HepG2 (cell line): ENCODE measurements at regions not wholly inside any gene's neighbourhood (a gene's known extent, or its start where the extent isn't known, plus 50 kb on each side); places are given as distances from the start of the nearest gene placed in this dataset.

ENCODE experiments used
- ATAC-seq: fragments of 200-7000 bp; cut with Tn5 transposase; 3 replicates; pipeline ENCODE4 v1.9.1; 2020; ENCODE audit warnings: mild to moderate bottlenecking, moderate library complexity
- BruUV-seq: library from RNA; stranded (reverse); fragments of 400-500 nt; replicated peaks from 2 replicates; lab custom pipeline; 2021; lab: Mats Ljungman, UMichigan
- CTCF ChIA-PET: fragments of 300-600 bp; formaldehyde crosslinking; extraction: SDS; loops from one replicate; lab custom pipeline; 2021; ENCODE audit warnings: low total read pairs, inconsistent platforms, low intra/inter-chr PET ratio; lab: Yijun Ruan, JAX
- POLR2A ChIA-PET: fragments of 350-600 bp; sonication (Branson Sonifier 250); formaldehyde crosslinking; loops from one replicate; lab custom pipeline; 2020; ENCODE audit warnings: antibody characterized with exemption, inconsistent platforms; lab: Yijun Ruan, JAX
- DNase-seq: peaks from one replicate; pipeline ENCODE4 v3.0.0-alpha.2; 2015; ENCODE audit warnings: low spot score
- FAIRE-seq: peaks from 3 replicates; lab custom pipeline; 2011; peaks lifted over from hg19 to GRCh38; lab: Jason Lieb, UNC
- H2AFZ ChIP-seq: one replicate; pipeline ENCODE4 v1.6.1; 2011; ENCODE audit warnings: low read length, inconsistent platforms
- H3K27ac ChIP-seq: fragments of 300-600 bp; 3 replicates; pipeline ENCODE4 v1.8.0; 2011; ENCODE audit warnings: mixed run types, mild to moderate bottlenecking, mixed read lengths, low read length, inconsistent platforms; ENCODE audit not compliant: insufficient read depth; ENCODE audit errors: extremely low read length
- H3K27me3 ChIP-seq, 2 experiments: fragments of 200-600 bp in 1 of 2; 2 replicates in 1 of 2; 3 replicates in 1 of 2; pipeline versions ENCODE4 v1.6.0 to v1.8.0; 2011; ENCODE audit warnings: low read length in 2 of 2, mild to moderate bottlenecking in 2 of 2, moderate library complexity in 2 of 2, inconsistent platforms in 1 of 2; ENCODE audit not compliant: insufficient read depth in 2 of 2, control insufficient read depth in 1 of 2
- H3K36me3 ChIP-seq, 2 experiments: fragments of 200-600 bp in 1 of 2; replicated peaks in 1 of 2; 2 replicates in 1 of 2; 3 replicates in 1 of 2; pipeline versions ENCODE4 v1.5.1 to v1.8.0; 2011; ENCODE audit warnings: low read length in 2 of 2, inconsistent platforms in 1 of 2; ENCODE audit not compliant: insufficient read depth in 2 of 2, control insufficient read depth in 1 of 2
- H3K4me1 ChIP-seq: 2 replicates; pipeline ENCODE4 v1.5.1; 2012; ENCODE audit warnings: low read length, inconsistent platforms; ENCODE audit not compliant: insufficient read depth
- H3K4me2 ChIP-seq: 2 replicates; pipeline ENCODE4 v1.6.0; 2011; ENCODE audit warnings: low read depth, low read length, inconsistent platforms
- H3K4me3 ChIP-seq, 3 experiments: fragments of 200-600 bp in 1 of 3; sonication (generic), shearing (Covaris generic) in 1 of 3; replicated peaks in 1 of 3; 2 replicates each; pipeline ENCODE4 v1.5.1; 2011 to 2016; ENCODE audit warnings: low read length in 3 of 3, inconsistent platforms in 2 of 3, low read depth in 2 of 3, mild to moderate bottlenecking in 2 of 3, control low read depth in 1 of 3, mixed read lengths in 1 of 3; ENCODE audit not compliant: insufficient read depth in 1 of 3
- H3K79me2 ChIP-seq: one replicate; pipeline ENCODE4 v1.6.1; 2011; ENCODE audit warnings: low read length, inconsistent platforms; ENCODE audit not compliant: insufficient read depth
- H3K9ac ChIP-seq: 2 replicates; pipeline ENCODE4 v1.6.0; 2011; ENCODE audit warnings: mild to moderate bottlenecking, low read depth, low read length, inconsistent platforms; ENCODE audit not compliant: insufficient read depth
- H3K9me3 ChIP-seq: 2 replicates; pipeline ENCODE4 v1.5.1; 2012; ENCODE audit warnings: mild to moderate bottlenecking, low read length
- H4K20me1 ChIP-seq: 2 replicates; pipeline ENCODE4 v1.6.0; 2011; ENCODE audit warnings: inconsistent platforms, mild to moderate bottlenecking, low read length, moderate library complexity; ENCODE audit not compliant: insufficient read depth
- ATF7 ChIP-seq, 2 experiments: fragments of 450-650 bp in 1 of 2; sonication (generic) in 1 of 2; formaldehyde crosslinking in 1 of 2; IDR thresholded peaks; 2 replicates each; pipeline versions ENCODE4 v1.4.0 to v1.6.1; 2016 to 2020; ENCODE audit warnings: antibody characterized with exemption in 1 of 2, mild to moderate bottlenecking in 1 of 2, missing genetic modification reagents in 1 of 2
- CREB1 ChIP-seq, 2 experiments: fragments of 450-650 bp in 1 of 2; IDR thresholded peaks; 2 replicates each; pipeline ENCODE4 v1.6.1; 2016 to 2017; ENCODE audit warnings: control low read depth in 1 of 2, mild to moderate bottlenecking in 1 of 2, missing compliant biosample characterization in 1 of 2, missing genetic modification characterization in 1 of 2
- KDM4B ChIP-seq: sonication (generic); formaldehyde crosslinking; IDR thresholded peaks from 2 replicates; pipeline ENCODE4 v1.4.0; 2020; ENCODE audit warnings: missing genetic modification reagents
- ZBTB7B ChIP-seq: sonication (generic); formaldehyde crosslinking; IDR thresholded peaks from 2 replicates; pipeline ENCODE4 v1.4.0; 2020; ENCODE audit warnings: missing genetic modification reagents
- WGBS: methylation state at CpG from one replicate; pipeline ENCODE4 v1.1.6; 2017; ENCODE audit warnings: low lambda C conversion rate; 5-methylcytosine and 5-hydroxymethylcytosine counted together
- in situ Hi-C: cut with HindIII; loops from 2 replicates; pipeline ENCODE4 v1.10.0; 2017; ENCODE audit warnings: low pct_unique_long_range_greater_than_20kb; ENCODE audit not compliant: extremely low pct_ligation_motif_present
- intact Hi-C: fragments of 100-400 bp; cut with micrococcal nuclease; formaldehyde crosslinking; loops from one replicate; pipeline ENCODE4 v1.10.0; 2022; ENCODE audit not compliant: unreplicated experiment

DNA sequence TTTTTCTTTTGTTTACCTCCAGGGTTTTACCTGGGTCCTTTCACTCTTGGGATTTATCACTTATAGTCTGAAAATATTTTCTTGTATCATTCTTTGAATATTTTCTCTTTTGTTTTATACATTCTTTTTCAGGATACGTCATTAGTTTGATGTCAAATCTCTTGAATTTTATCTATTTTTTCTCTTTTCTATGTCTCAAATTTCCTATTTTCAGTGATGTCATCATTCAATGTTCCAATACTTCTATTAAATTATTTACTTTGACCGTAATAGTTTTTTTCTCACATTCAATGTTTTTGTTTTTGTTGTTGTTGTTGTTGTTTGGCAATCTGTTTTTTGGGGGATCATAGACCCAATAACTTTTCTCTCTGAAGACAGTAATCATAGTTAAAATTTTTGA, 83.5 kb downstream of the PRR20E start:
- intact Hi-C loops, result no loop called here
- 0% methylated on average over 2 of the region's 2 CpGs for WGBS
- Histone ChIP-seq H3K4me1 (no peaks in the 10 kb centered on the region), H3K9me3 (peaks cover 47% of the 10 kb centered on the region), H3K9ac (no peak overlapping the region), H3K4me2 (no peak overlapping the region), H3K36me3 (no peaks in the 10 kb centered on the region), H3K27ac (no peak overlapping the region), H3K4me3 (no peak overlapping the region), H2AFZ (no peak overlapping the region), H4K20me1 (no peaks in the 10 kb centered on the region), H3K79me2 (no peaks in the 10 kb centered on the region), H3K27me3 (no peaks in the 10 kb centered on the region)
- ATAC-seq (no peak), DNase-seq (no peak), FAIRE-seq (no peak)
- POLR2A ChIA-PET, result no interaction called here
- in situ Hi-C loops, result no loop called here
- BruUV-seq, result no TSS peak
- CTCF ChIA-PET, result no interaction called here
- TF ChIP-seq KDM4B (CRISPR knock-in tag), result no peak
- TF ChIP-seq CREB1 (IDR thresholded peaks at IDR 0.05), result peak; percentile 77; the same call in 1 of the 2 replicates
- no peak for TF ChIP-seq CREB1 (CRISPR knock-in tag; IDR thresholded peaks at IDR 0.05)
- TF ChIP-seq ATF7 (IDR thresholded peaks at IDR 0.05), result peak; percentile 87
- no peak for TF ChIP-seq ATF7 (CRISPR knock-in tag; IDR thresholded peaks at IDR 0.05)

DNA sequence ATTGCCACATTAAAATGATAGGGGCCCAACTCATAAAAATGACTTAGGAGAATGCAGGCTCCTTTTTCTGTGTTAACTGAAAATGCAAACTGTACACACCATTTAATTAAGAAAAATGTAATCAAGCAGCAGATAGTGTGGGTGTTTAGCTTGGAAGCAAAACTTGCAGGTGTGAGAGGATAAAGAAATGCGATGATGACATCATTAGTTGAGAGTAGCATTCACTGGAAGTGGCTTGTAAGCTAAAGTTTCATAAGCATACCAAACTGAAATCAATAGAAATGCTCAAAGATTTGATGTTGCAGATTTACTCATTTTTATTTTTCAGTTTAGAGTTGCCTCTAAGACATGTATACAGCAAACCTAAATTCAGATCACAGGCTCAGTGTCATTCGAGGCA, 86.6 kb downstream of the PRR20E start:
- Histone ChIP-seq H3K4me1 (no peaks in the 10 kb centered on the region), H3K27me3 (no peaks in the 10 kb centered on the region), H3K9ac (no peak overlapping the region), H3K4me3 (no peak overlapping the region), H3K9me3 (peaks cover 56% of the 10 kb centered on the region), H3K4me2 (no peak overlapping the region), H2AFZ (no peak overlapping the region), H4K20me1 (no peaks in the 10 kb centered on the region), H3K27ac (no peak overlapping the region), H3K36me3 (no peaks in the 10 kb centered on the region), H3K79me2 (no peaks in the 10 kb centered on the region)
- 2% methylated on average over 2 of the region's 2 CpGs for WGBS
- ATAC-seq (no peak), DNase-seq (no peak), FAIRE-seq (no peak)
- ChIA-PET CTCF (no interaction called here), POLR2A (no interaction called here)
- in situ Hi-C loops, result no loop called here
- TF ChIP-seq ATF7 (IDR thresholded peaks at IDR 0.05) (peak; percentile 73), ATF7 (CRISPR knock-in tag; IDR thresholded peaks at IDR 0.05) (no peak), ZBTB7B (no peak)
- intact Hi-C loops, result no loop called here
- no TSS peak for BruUV-seq
